Bone marrow (tissue), 2 donors: ENCODE measurements at regions not wholly inside any gene's neighbourhood (a gene's known extent, or its start where the extent isn't known, plus 50 kb on each side); places are given as distances from the start of the nearest gene placed in this dataset.
"Not testable (repeated sequence)": the region's sequence is repeated elsewhere in the genome, so short reads cannot be mapped to it uniquely, and the experiment has no call there.

Experiments used
- DNase-seq, 2 donors: peaks; one replicate each; lab custom pipeline; 2025; lab: John Stamatoyannopoulos, UW

- DNase-seq: no peak
Observed at GRCh38 chr13:24931450-24932251, 164.3 kb upstream of the PABPC3 start.

DNA sequence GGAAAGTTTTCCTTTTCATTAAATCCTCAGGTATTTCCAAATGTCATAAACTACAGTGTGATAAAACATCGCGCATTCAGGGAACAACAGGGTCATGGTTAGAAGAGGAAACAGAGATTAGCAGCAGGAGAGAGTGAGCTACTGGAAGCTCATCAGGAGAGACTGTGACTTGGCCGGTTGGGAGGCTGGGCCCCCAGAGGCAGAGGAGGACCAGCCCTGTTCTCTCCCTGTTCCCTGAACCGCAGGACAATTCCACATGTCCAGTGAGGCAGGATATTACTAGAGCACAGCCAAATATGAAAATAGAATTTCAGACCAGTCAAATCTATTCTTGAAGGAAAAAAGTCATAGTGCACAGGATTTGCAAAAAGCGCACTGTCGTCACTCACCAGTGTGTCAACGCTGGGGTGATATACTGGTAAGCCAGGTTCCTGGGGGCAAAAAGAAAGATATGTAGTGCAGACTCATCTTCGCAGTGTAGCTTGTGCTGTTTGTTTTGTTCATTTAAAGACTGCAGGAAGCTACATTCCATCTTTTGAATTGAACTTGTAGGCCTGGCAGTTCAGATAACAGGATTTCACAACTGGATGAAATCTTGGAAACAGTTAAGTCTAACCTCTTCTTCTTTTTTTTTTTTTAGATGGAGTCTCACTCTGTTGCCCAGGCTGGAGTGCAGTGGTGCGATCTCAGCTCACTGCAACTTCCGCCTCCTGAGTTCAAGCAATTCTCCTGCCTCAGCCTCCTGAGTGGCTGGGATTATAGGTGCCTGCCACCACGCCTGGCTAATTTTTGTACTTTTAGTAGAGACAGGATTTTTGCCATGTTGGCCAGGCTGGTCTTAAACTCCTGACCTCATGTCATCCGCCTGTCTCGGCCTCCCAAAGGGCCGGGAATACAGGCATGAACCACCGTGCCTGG is 162.6 kb upstream of the PABPC3 start:
- DNase-seq: not testable (repeated sequence)

DNA sequence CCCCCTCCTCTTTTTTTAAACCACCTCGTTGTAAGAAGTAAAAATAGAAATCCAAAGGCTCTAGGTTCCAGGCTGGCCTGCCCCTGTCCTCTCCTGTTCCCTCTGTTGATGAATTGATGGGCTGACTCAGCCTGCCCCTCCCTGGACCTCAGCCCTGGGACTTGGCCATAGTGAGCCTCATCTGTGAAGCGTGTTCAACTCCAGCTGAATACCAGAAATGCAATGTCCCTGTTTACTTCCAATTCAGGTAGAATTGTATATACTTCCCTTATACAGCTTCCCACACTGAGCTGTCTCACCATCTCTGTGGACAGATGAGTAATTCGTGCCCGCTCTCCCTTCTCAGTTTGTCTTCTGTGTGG is 161.9 kb upstream of the PABPC3 start:
- not testable (repeated sequence) for DNase-seq

DNA sequence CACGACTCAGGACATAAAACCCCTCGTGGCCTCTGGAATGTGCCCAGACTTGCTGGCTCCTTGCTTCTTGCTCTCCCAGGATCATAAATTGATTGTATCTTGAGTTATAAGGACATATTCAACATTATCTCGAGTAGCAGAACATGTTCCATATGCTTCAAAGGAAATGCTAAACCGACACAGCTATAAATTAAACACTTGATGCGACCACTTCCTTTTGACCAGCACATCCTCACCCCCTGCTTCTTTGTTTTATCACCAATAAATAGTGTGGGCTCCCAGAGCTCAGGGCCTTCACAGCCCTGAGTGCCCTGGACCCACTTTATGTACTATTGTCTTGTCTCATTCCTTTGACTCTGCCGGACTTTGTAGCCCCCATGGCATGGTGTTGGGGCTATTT is 157.0 kb upstream of the PABPC3 start:
- DNase-seq: no peak

DNA sequence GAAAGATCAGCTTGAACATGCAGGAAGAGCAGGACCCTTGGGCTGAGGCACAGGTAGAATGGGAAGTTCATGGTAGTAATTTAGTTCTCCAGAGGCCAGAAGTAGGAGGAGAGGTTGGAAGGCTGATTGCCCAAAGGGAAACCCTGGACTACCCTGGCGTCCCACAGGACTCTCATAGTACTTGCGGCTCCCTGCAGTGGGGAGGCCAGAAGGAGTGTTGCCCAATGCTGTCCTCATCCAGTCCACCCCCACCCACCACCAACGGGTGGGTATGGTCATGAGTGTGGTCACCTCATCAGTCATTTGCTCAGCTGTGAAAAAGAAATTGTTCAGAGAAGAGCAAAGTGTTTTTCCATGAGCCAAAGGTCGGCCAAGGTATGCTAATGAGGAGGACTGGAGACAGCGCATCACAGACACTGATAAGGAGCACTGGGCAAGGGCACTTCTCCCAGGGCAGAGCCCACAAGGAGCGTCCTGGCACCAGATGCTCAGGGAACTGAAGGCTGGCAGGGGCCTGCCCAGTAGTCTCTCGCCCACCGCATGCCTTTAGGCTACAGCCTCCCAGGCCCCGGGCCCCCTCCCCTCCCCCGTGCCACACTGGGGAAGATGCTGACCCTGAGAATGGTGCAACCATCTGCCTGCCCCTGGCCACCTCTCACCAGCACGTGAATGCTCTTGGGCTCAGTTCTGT is 154.8 kb upstream of the PABPC3 start:
- DNase-seq: not testable (repeated sequence)

GRCh38 chr13:24943136-24943535 is 152.8 kb upstream of the PABPC3 start:
- DNase-seq: no peak

GRCh38 chr13:24944073-24944472 is 151.9 kb upstream of the PABPC3 start:
- DNase-seq: not testable (repeated sequence)

GRCh38 chr13:24948977-24949376 is 147.0 kb upstream of the PABPC3 start:
- not testable (repeated sequence) for DNase-seq

DNA sequence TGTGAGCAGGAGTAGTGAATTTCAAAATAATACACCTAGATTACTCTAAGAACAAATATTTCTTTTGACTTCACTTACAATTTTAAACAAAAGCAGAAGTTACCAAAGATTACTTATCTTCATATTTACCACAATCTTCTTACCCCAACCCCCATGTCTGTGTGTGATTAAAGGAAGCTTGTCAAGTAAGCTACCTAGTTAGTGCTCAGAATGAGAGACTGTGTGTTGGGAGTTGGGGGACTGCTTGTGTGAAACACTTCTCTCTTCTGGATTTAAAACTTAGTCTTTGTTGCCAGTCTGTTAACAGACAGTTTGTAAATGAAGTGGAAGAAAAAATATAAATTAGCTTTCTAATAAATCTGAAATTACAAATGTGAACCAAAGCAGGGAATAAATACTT is 145.3 kb upstream of the PABPC3 start:
- DNase-seq: not testable (repeated sequence)

GRCh38 chr13:24967970-24968369 is 128.0 kb upstream of the PABPC3 start:
- not testable (repeated sequence) for DNase-seq

DNA sequence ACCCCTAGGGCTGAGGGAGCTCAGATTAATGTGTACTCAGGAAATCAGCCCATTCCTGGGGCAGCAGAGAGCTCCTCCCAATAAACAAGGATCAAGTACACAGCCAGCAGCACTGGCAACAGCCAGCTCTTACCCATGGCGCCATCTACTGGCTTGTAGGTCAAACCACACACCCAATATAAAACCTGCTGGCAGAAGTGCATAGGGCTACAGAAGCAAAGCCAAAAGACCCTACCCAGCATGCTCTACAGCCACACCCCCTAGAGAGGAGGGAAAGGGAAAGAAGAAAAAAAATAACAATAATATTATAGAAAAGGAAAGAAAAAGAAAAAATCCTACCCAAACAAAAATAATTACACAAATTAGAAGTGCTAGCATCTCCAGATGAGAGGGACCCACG is 127.5 kb upstream of the PABPC3 start:
- DNase-seq: not testable (repeated sequence)

DNA sequence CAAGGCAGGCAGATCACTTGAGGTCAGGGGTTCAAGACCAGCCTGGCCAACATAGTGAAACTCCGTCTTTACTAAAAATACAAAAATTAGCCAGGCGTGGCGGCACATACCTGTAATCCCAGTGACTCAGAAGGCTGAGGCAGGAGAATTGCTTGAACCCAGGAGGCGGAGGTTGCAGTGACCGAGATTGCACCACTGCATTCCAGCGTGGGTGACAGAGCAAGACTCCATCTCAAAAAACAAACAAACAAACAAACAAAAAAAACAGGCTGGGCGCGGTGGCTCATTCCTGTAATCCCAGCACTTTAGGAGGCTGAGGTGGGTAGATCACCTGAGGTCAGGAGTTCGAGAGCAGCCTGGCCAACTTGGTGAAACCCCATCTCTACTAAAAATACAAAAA is 122.8 kb upstream of the PABPC3 start:
- DNase-seq: not testable (repeated sequence)

DNA sequence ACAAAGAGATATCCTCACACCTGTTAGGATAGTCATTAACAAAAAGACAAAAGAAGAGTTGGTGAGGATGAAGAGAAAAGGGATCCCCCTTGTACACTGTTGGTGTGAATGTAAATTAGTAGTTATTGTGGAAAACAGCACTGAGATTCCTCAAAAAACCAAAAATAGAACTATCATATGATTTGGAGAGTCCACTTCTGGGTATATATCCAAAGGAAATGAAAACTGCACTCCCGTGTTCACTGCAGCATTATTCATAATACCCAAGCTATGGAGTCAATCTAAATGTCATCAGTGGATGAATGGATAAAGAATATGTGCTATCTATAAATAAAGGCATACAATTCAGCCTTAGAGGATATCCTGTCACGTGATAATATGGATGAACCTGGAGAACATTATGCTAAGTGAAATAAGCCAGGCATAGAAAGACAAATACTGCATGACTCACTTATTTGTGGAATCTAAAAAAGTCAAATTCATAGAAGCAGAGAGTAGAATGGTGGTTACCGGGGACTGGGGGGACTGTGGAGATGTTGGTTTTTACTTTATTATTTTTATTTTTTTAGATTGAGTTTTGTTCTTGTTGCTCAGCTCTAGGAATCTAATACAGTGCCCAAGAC is 114.6 kb upstream of the PABPC3 start:
- DNase-seq: not testable (repeated sequence)

DNA sequence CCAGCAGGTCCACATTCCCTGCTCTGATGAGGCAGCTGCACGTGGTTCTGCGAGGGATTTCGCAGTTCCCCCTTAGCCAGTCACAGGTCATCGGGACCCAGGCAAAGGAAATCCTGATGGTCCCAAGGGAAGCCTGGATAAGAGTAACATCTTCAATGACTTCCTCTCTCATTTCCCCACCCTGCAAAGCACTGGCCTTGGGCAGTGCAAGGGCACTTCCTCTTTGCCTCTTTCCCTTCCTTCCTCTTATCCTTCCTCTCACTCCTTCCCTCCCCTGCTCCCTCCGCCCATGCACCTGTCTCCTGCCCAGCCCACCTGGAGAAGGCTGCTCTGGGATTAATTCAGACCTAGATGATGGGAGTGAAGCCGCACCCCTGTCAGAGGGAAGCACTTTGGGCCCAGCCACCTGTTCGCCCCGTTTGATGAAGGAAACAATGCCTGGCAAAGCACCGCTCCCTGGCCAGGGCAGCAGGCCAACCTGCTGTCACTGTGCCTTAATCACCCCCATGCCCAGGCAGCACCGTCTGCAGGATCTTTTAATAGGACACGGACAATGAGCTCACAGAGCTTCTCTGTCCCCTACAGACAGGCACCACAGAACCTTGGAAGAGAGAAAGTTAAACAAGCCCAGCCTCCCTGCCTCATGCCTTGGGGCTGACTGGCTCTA is 113.5 kb upstream of the PABPC3 start:
- DNase-seq: no peak

DNA sequence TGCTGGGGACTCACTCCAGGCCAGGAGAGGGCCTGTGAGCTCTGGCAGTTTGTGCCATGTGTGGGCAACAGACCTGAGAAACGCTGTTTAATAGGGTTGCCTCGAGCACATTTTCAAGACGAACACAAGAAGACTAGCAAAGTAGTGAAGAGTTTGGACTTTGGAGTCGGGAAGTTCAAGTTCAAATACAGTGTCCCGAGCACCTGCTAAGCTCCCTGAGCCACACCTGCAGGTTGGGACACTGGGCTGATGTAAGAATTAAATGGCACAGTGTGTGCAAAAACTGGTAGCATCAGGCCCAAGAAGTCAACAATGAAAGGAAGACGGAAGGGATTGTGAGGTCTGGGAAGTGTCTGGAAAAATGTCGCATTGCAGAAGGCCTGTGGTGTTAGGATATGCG is 112.8 kb upstream of the PABPC3 start:
- DNase-seq: no peak

GRCh38 chr13:24984134-24984533 is 111.8 kb upstream of the PABPC3 start:
- no peak for DNase-seq

GRCh38 chr13:24985107-24985506 is 110.8 kb upstream of the PABPC3 start:
- DNase-seq: no peak

DNA sequence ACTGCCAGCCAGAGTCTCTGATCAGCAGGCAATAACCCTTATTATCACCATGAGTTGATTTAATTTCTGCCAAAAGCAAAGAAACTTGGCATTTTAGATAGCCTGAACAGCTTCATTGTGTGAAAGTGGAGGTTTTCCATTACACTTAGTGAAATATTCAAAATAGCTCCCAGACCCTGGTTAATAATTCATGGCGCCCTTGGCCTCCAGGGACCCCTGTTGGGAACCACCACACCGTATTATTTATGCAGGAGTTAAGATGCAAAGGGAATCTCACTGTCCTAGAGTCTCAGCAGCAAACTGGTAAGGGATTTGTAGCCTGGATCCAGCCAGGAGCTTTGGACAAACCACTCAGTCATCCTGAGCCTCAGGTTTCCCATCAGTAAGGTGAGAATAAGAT is 110.0 kb upstream of the PABPC3 start:
- DNase-seq: no peak

DNA sequence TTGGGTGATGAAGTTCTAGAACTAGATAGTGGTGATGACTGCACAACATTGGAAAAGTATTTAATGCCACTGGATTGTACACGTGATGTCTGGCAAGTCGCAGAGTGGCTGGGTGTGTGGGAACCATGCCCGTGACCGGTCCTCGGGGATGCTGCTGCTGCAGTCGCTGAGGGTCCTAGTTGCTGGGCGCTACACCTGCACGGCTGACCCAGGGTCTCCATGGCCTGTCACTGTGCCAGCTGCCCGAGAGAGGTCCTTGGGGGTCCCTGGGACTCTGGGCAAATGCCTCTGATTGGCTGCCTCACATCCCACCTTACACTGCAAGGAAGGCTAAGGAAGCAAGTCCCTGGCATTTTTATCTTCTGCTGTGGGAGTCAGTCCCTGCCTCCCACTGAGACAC is 109.1 kb upstream of the PABPC3 start:
- DNase-seq: no peak

GRCh38 chr13:24989959-24990358 is 106.0 kb upstream of the PABPC3 start:
- not testable (repeated sequence) for DNase-seq

DNA sequence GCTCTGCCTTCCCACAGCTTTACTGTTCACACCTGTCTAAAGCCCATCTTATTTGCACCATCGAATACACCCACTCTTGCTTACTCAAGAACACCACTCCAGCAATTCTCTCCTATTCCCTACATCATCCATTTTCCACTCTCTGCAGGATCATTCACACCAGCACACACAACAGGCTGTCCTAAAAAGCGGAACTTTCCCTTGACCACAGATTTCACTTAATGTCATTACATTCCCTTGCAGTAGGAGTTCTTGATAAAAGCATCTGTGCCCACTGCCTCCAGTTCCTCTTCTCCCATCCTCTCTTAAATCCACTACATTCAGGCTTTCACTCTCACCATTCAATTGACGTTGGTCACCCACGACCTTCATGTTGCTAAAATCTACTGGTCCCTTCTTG is 103.0 kb upstream of the PABPC3 start:
- DNase-seq: not testable (repeated sequence)
